Keratinocyte (primary cell): ENCODE measurements at regions not wholly inside any gene's neighbourhood (a gene's known extent, or its start where the extent isn't known, plus 50 kb on each side); places are given as distances from the start of the nearest gene placed in this dataset.

ENCODE experiments used
- CTCF ChIP-seq, 3 experiments: IDR thresholded peaks in 1 of 3; conservative IDR thresholded peaks in 1 of 3; optimal IDR thresholded peaks in 1 of 3; 2 replicates in 2 of 3; 3 replicates in 1 of 3; pipeline versions ENCODE3 to v1.5.1; 2011; ENCODE audit warnings: low read length in 3 of 3, mild to moderate bottlenecking in 3 of 3, moderate library complexity in 2 of 3, control low read depth in 1 of 3, inconsistent platforms in 1 of 3; ENCODE audit not compliant: insufficient read depth in 2 of 3; ENCODE audit errors: extremely low read depth in 1 of 3
- EZH2 ChIP-seq: IDR thresholded peaks from one replicate; pipeline ENCODE4 v1.6.1; 2012; ENCODE audit warnings: inconsistent platforms, mild to moderate bottlenecking, low read length, moderate library complexity

- TF ChIP-seq CTCF (optimal IDR thresholded peaks at IDR 0.05 in 1 of 3, IDR thresholded peaks at IDR 0.05 in 1 of 3, conservative IDR thresholded peaks at IDR 0.05 in 1 of 3; ENCODE audit: extremely low read depth in 1 of 3, insufficient read depth in 2 of 3, low read length in 3 of 3) (no peak), EZH2 (no peak)
These were observed 261.4 kb upstream of the CFAP20DC start for GRCh38 chr3:59311231-59311630.
